OCI-LY7 (cell line): ENCODE measurements at regions not wholly inside any gene's neighbourhood (a gene's known extent, or its start where the extent isn't known, plus 50 kb on each side); places are given as distances from the start of the nearest gene placed in this dataset.

Experiments used
- BruUV-seq: library from RNA; stranded (reverse); fragments of 400-500 nt; replicated peaks from 2 replicates; lab custom pipeline; 2021; lab: Mats Ljungman, UMichigan
- CTCF ChIA-PET: fragments of 300-600 bp; sonication (Branson Sonifier 250); formaldehyde crosslinking; loops from one replicate; lab custom pipeline; 2022; ENCODE audit warnings: antibody characterized with exemption; ENCODE audit not compliant: unreplicated experiment; lab: Charles Lee
- POLR2A ChIA-PET: fragments of 300-600 bp; sonication (Branson Sonifier 250); formaldehyde crosslinking; loops from one replicate; lab custom pipeline; 2022; ENCODE audit warnings: antibody characterized with exemption; lab: Charles Lee
- DNase-seq: peaks from one replicate; pipeline ENCODE4 v3.0.0-alpha.2; 2015; ENCODE audit warnings: low spot score
- H2AFZ ChIP-seq: fragments of 200-600 bp; sonication (generic), shearing (Covaris generic); 2 replicates; pipeline ENCODE4 v1.6.1; 2014; ENCODE audit warnings: mild to moderate bottlenecking, antibody characterized with exemption, low read length, moderate library complexity
- H3K27ac ChIP-seq: fragments of 200-600 bp; sonication (generic); 2 replicates; pipeline ENCODE4 v1.5.1; 2014; ENCODE audit warnings: mixed run types, low read depth, mild to moderate bottlenecking, moderate library complexity, low read length, inconsistent platforms; ENCODE audit not compliant: poor library complexity, severe bottlenecking
- H3K36me3 ChIP-seq: fragments of 200-600 bp; sonication (generic); 2 replicates; pipeline ENCODE4 v1.6.1; 2014; ENCODE audit warnings: mild to moderate bottlenecking, antibody characterized with exemption, low read length, moderate library complexity, mixed read lengths; ENCODE audit not compliant: insufficient read depth
- H3K4me1 ChIP-seq: fragments of 200-600 bp; sonication (generic); 2 replicates; pipeline ENCODE4 v1.5.1; 2014; ENCODE audit warnings: mild to moderate bottlenecking, low read length; ENCODE audit not compliant: insufficient read depth, poor library complexity, severe bottlenecking
- H3K4me2 ChIP-seq: fragments of 200-600 bp; sonication (generic); 2 replicates; pipeline ENCODE4 v1.6.1; 2014; ENCODE audit warnings: mild to moderate bottlenecking, low read length
- H3K4me3 ChIP-seq: fragments of 200-600 bp; sonication (generic); 2 replicates; pipeline ENCODE4 v1.5.1; 2014; ENCODE audit warnings: mild to moderate bottlenecking, low read depth, low read length; ENCODE audit not compliant: poor library complexity, severe bottlenecking
- H3K79me2 ChIP-seq: fragments of 200-600 bp; sonication (generic); 2 replicates; pipeline ENCODE4 v1.6.1; 2016; ENCODE audit warnings: low read depth, mild to moderate bottlenecking, low read length, moderate library complexity, mixed read lengths; ENCODE audit not compliant: insufficient read depth
- H3K9me2 ChIP-seq: fragments of 200-600 bp; sonication (generic); 2 replicates; pipeline ENCODE4 v1.6.1; 2016; ENCODE audit warnings: mild to moderate bottlenecking, low read length, mixed read lengths; ENCODE audit not compliant: insufficient read depth
- H3K9me3 ChIP-seq: fragments of 200-600 bp; sonication (generic); 2 replicates; pipeline ENCODE4 v1.6.1; 2014; ENCODE audit warnings: mild to moderate bottlenecking, mixed run types, low read length, mixed read lengths
- H4K20me1 ChIP-seq: fragments of 200-600 bp; sonication (generic); 2 replicates; pipeline ENCODE4 v1.6.1; 2014; ENCODE audit warnings: mild to moderate bottlenecking, antibody characterized with exemption, low read length, moderate library complexity, mixed read lengths; ENCODE audit not compliant: insufficient read depth
- EZH2phosphoT487 ChIP-seq: fragments of 200-600 bp; sonication (generic); IDR thresholded peaks from 2 replicates; pipeline ENCODE4 v1.6.1; 2018; ENCODE audit warnings: low read depth, borderline replicate concordance, mild to moderate bottlenecking, mixed run types, antibody characterized with exemption, low read length, moderate library complexity, mixed read lengths
- intact Hi-C: fragments of 100-400 bp; cut with micrococcal nuclease; formaldehyde crosslinking; loops from one replicate; pipeline ENCODE4 v1.10.0; 2022; ENCODE audit not compliant: unreplicated experiment
- TF ChIP-seq, protein P1 (sequence below): fragments of 200-600 bp; sonication (generic); conservative IDR thresholded peaks from 2 replicates; pipeline ENCODE4 v1.5.1; 2014; ENCODE audit warnings: mild to moderate bottlenecking, antibody characterized with exemption, low read length, moderate library complexity, mixed read lengths

DNA sequence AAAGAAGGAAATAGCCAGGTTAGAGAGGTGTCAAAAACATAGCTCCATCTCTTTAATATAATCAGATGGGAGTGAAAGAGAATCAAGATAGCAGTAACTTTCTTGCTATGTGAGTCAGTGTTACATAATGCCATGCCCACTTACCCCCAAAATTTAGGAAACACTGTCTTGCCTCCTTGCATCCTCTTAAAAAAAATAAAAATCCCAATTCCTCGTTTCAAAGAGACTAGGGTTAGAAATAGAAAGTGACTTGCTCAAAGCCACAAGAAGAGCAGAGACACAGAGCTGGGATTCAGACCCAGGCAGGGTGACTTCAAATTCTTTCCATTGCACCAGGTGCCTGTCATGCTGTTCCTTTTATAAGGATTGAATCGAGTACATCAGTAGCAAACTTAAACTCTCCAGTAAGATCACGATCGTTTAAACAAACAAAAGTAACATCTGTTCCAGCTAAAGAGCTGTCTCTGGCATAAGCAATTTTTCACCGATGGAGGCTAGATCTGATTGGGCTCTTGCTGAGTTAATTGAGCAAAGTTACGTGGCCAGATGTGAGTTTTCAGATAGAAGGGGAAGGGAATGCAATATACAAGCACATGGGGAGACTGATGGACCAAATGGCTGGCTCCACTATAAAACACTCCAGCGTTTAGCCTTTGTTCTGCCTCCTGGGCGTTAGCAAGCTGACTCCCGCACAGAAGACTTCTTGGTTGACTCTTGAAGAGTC is 176.9 kb downstream of the PALM2AKAP2 start:
- H3K79me2 ChIP-seq: no peaks in the 10 kb centered on the region
- H3K4me2 ChIP-seq: peak overlapping the region; percentile 37
- ChIA-PET POLR2A (interaction anchor here (0.7 to 14.8 kb wide), 15 partner anchors 11 to 232 kb away, joined by 3 to 224 read pairs (median 4); no protein-coding TSS in a partner anchor), CTCF (interaction anchor here (1.4 to 5.9 kb wide), 2 partner anchors 11 to 25 kb away, joined by 3 to 48 read pairs; no protein-coding TSS in a partner anchor)
- no peaks in the 10 kb centered on the region for H3K36me3 ChIP-seq
- no peaks in the 10 kb centered on the region for H3K9me2 ChIP-seq
- no peaks in the 10 kb centered on the region for H3K9me3 ChIP-seq
- peak overlapping the region; percentile 25 for H3K27ac ChIP-seq
- no peak overlapping the region for H3K4me3 ChIP-seq
- H3K4me1 ChIP-seq: peaks cover 89% of the 10 kb centered on the region
- intact Hi-C loops: no loop called here
- no TSS peak for BruUV-seq
- no peaks in the 10 kb centered on the region for H4K20me1 ChIP-seq
- H2AFZ ChIP-seq: peak overlapping the region; percentile 91
- TF ChIP-seq, protein P1, sequence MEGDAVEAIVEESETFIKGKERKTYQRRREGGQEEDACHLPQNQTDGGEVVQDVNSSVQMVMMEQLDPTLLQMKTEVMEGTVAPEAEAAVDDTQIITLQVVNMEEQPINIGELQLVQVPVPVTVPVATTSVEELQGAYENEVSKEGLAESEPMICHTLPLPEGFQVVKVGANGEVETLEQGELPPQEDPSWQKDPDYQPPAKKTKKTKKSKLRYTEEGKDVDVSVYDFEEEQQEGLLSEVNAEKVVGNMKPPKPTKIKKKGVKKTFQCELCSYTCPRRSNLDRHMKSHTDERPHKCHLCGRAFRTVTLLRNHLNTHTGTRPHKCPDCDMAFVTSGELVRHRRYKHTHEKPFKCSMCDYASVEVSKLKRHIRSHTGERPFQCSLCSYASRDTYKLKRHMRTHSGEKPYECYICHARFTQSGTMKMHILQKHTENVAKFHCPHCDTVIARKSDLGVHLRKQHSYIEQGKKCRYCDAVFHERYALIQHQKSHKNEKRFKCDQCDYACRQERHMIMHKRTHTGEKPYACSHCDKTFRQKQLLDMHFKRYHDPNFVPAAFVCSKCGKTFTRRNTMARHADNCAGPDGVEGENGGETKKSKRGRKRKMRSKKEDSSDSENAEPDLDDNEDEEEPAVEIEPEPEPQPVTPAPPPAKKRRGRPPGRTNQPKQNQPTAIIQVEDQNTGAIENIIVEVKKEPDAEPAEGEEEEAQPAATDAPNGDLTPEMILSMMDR: no peak
- no peak for TF ChIP-seq EZH2phosphoT487
- DNase-seq: no peak

DNA sequence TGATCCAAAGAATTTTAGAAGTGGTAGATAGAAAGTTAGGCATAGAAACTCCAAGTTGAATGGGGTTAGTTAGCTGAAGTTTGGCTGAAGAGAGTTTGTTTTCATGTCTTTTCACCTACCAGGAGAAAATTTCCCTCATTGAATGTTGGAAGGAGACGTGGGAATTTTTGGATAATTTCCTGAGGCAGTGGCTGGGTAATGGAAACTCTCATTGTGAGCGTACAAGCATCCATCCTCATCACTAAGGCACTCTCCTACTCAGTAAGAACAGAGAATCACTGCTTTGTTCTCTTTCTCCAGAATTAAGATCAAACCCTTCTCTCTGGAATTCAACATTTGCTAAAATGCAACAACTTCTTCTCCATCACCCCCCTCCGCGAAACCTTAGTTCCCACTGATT is 179.7 kb downstream of the PALM2AKAP2 start:
- no peak overlapping the region for H3K4me2 ChIP-seq
- no peaks in the 10 kb centered on the region for H3K9me2 ChIP-seq
- ChIA-PET CTCF (no interaction called here), POLR2A (interaction anchor here (0.7 to 9.5 kb wide), 2 partner anchors 8 to 46 kb away, joined by 5 to 173 read pairs; no protein-coding TSS in a partner anchor)
- intact Hi-C loops: no loop called here
- BruUV-seq: no TSS peak
- H3K36me3 ChIP-seq: no peaks in the 10 kb centered on the region
- H3K9me3 ChIP-seq: no peaks in the 10 kb centered on the region
- H3K4me1 ChIP-seq: peaks cover 88% of the 10 kb centered on the region
- H3K4me3 ChIP-seq: no peak overlapping the region
- H3K27ac ChIP-seq: no peak overlapping the region
- no peak for TF ChIP-seq EZH2phosphoT487
- TF ChIP-seq, protein P1: no peak
- H4K20me1 ChIP-seq: no peaks in the 10 kb centered on the region
- DNase-seq: no peak
- H2AFZ ChIP-seq: no peak overlapping the region
- no peaks in the 10 kb centered on the region for H3K79me2 ChIP-seq

DNA sequence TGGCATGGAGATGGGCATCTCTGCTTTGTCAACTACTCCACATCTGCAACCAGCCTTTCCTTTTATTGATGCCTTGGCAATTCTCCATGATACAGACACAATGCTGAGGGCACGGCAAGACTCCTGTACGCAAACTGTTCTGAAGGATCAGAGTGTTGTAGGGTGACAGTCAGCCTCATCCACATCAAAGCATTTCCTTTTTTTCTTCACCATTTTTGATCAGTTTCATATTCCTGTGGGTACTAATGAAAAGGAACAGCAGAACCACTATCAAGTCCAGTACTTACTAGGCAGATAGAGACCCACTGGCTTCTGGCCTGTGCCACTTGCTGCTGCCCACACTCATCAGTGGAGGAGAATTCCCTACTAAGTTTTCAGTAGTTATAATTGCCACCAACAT is 181.6 kb downstream of the PALM2AKAP2 start:
- TF ChIP-seq, protein P1: no peak
- TF ChIP-seq EZH2phosphoT487: no peak
- peak overlapping the region; percentile 38 for H2AFZ ChIP-seq
- BruUV-seq: no TSS peak
- H3K36me3 ChIP-seq: no peaks in the 10 kb centered on the region
- ChIA-PET CTCF (no interaction called here), POLR2A (interaction anchor here (9.5 to 12.3 kb wide), 2 partner anchors 6 to 50 kb away, joined by 173 to 358 read pairs; no protein-coding TSS in a partner anchor)
- H4K20me1 ChIP-seq: no peaks in the 10 kb centered on the region
- no peak overlapping the region for H3K4me2 ChIP-seq
- no peaks in the 10 kb centered on the region for H3K9me2 ChIP-seq
- no peak for DNase-seq
- peak overlapping the region; percentile 2 for H3K27ac ChIP-seq
- H3K79me2 ChIP-seq: no peaks in the 10 kb centered on the region
- H3K4me1 ChIP-seq: peaks cover 84% of the 10 kb centered on the region
- no peaks in the 10 kb centered on the region for H3K9me3 ChIP-seq
- intact Hi-C loops: no loop called here
- H3K4me3 ChIP-seq: no peak overlapping the region
